Activated T-helper 1 cell treated with Interleukin-2 at 50 U/mL for 16 hours (primary cell): ENCODE measurements at regions not wholly inside any gene's neighbourhood (a gene's known extent, or its start where the extent isn't known, plus 50 kb on each side); places are given as distances from the start of the nearest gene placed in this dataset.

Experiments used
- DNase-seq: peaks from one replicate; pipeline ENCODE4 v3.0.0-alpha.2; 2020; ENCODE audit warnings: low read depth

DNA sequence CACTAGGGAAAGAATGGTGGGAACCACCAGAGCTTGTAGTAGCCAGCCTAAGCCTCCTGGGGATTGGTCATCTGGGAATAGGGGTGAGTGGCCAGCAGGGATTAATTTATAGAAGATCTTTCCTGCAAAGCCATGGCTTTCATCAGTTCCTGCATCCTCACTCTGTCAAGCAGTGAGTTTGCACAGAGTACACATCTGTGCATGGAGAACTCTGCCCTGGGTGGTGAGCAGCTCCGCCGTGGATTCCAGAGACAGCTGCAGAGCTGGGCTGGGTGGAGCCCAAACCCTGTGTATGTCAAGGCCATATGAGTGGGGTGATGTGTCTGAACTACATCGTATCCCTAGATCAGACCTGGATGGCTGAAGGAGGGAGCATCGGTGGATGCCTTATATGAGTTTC lies 182.2 kb downstream of the GLI2 start:
- no peak for DNase-seq

DNA sequence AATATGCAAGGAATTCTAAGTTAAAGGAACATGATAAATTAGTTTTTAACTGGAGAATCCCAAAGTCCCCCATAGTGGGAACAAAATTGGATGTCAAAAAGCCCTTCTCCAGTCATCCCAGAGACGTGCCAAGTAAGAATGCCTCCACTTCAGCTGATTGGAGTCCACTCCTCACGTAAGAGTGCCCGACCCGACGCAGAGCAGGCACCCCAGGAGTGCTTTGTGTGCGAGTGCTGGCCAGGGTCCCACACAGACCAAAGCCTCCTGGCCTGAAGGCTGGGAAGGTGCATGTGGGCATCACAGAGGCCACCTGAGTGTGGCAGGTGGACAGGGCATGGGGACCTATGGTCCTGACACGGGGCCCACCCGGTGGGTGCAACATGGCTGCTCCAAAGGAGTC lies 183.5 kb downstream of the GLI2 start:
- no peak for DNase-seq

DNA sequence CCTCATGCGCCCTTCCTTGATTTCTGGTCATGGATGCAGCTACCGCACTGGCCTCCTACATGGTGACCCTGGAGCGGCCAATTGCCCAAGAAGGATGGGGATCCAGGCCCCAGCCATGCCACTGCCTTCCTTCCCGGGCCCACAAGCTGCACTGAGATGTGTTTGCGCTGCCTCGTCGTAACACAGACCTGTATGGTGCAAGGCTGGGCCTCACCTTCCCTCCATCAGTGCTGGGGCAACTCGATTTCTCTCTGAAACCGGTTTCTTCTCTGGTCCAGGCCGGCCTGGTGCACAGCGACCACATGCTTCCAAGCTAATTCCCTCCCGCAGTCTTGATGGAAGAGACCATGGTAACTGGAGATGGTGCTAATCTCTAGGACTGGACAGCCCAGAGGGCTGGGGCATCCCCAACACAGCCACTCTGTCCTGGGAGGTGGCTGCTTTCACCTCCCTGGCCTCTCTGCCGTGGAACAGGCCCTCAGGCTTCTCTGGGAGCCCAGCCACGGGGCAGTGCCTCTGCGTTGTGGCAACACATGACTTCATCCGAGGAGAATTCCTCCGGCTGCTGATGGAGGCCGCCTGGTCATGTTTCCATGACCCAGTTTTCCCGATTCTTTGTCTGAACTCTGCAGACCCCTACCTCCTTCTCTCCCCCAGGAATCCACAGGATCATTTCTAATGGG lies 184.2 kb downstream of the GLI2 start:
- DNase-seq: no peak

DNA sequence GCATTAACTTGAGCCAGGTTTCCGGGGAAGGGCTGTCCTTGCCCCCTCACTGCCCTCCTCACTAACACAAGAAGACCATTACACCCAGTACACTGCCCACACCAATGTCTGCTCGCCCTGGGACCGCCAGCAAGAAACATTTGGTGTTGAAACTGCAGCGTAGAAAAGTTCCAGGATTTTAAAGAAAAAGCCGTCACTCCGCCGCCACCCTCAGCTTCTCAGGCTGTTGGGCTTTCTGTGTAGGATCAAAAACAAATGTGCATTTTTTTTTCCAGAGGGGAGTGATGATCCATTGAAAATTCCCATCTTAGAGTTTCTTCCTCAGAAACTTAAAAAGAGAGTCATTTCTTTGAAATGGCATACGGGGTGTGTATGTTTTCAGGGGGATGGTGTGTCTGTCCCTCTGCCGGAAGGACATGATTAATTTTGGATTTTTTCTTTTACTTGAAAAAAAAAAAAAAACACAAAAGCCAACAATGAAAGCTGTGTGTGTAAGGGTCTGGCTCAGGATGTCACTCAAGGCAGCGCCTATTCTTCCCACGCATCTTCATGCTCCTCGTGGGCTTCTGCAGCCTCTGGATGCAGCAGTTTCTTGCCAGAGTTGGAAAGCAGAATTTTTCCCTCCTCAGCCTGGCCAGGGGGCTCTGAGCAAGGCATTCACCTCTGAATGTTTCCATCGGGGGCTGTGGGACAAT lies 184.9 kb downstream of the GLI2 start:
- no peak for DNase-seq

DNA sequence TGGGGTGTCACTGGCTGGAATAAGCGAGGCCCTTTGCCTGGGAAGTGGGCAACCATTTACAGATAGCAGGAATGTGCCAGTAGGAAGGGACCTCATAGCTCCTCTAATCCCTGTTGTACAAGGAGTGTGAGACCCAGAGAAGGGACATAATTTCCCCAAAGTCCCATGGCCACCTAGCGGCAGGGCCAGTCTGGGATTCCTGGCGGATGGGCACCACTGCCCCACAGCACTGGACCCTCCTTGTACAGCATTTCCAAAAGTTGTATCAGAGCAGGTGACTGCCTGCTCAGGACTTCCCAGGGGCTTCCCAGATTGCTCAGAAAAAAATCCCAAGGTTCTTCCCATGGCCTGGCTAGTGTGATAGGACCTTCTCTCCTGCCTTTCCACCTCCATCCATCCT lies 185.8 kb downstream of the GLI2 start:
- no peak for DNase-seq

DNA sequence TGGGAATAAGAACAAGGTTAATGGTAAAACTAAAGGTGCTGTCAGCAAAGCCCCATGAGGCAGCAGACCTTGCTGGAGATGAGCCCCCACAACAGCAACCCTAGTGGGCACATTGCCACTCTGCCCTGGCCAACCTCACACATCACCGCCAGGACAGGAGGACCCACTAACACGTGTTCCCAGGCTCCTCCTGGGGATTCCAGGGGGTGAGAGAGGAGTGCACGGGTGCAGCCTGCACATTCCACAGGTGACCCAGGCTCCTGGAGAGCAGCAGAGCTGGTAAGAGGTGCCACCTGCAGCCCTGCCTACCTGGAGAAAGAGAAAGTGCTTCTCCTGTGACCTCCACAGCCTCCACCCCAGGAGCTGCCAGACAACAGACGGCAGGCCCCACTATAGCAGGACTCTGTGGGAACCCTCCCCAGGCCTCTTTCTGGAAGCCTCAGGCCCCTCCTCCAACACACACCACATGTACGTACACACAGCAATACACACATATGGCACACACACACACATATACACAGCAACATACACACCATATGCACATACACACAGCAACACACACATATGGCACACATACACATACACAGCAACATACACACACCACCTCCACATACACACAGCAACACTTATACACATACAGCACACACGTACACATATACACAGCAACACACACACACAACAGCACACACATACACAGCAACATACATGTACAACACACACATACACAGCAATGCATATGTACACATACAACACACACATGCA lies 187.1 kb downstream of the GLI2 start:
- DNase-seq: no peak

DNA sequence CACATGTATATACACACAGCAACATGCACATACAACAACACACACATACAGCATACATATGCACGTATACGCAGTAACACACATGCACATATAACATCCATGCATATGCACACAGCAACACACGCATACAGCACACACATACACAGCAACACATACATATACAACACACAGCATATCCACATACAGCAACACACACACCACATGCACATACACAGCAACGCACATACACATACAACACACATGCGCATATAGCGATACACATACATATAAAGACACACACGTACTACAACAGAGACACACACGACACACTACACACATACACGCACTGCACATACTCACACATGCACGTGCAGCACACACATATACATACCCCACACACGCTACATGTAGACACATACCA lies 187.8 kb downstream of the GLI2 start:
- no peak for DNase-seq

DNA sequence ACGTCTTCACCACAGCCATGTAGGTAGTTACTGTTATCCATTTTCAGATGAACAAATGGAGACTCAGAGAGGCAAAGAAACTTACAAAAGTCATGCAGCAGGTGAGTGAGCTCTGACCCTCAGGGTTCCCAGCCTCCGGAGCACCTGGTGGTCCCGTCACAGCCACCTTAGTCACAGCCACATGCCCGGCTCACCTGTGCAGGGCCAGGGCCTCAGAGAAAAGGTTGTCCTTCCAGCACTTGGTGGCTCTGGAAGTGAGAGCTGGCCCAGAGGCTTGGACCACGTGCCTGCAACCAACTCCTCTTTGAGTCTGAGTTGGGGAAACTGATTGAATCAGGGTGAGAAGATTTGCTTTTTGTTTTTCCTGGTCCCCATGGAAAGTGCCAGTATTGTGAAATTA lies 189.3 kb downstream of the GLI2 start:
- DNase-seq: no peak

DNA sequence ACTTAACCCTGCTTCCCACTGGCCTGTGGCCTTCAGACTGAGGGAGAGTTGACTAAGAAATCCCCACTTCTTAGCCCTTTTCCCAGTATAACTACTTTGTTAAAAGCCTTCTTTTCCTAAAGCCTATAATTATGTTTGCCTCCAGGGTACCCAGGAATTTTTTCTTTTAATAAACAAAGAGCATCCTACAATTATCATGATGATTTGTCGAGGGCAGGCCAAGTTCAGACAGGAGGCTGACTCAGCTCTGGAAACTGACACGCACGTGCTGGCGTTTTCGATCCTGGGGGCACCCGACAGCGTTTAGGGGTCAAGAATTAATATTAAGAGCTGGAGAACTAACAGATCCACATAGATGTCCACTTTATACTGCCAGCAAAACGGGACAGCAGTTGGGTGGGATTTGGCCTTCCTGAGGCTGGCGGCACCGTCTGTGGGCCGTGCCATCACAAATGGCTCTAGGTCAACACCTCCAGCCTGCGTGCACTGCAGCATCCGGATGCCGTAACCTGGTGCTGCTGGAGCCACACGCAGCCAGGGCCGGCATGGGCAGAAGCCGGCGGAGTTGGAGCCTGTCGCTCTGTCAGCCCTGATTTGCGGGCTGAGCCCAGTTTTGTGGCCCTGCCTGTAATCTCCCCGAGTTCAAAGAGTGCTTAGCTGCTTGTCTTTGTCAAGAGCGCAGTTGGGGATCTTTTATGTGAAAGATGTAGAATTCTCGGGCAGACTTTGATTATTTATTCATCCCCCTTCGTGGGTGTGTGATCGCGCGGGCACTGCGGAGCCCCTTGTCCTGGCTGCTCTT lies 191.0 kb downstream of the GLI2 start:
- no peak for DNase-seq

DNA sequence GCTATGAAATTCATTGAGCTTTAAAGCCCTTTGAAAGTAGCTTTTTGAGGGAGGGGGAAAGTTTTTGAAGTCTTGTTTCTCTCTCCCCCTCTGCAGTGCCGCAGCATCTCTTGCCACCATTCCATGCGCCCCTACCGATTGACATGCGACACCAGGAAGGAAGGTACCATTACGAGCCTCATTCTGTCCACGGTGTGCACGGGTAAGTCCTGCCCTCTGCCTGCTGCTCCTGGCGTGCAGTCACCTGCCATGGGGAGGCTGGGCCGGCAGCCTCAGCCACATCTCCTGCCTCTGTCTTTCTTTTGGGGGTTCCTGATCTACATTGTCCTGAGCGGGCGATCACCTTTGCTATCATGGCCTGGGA lies 191.6 kb downstream of the GLI2 start:
- no peak for DNase-seq

DNA sequence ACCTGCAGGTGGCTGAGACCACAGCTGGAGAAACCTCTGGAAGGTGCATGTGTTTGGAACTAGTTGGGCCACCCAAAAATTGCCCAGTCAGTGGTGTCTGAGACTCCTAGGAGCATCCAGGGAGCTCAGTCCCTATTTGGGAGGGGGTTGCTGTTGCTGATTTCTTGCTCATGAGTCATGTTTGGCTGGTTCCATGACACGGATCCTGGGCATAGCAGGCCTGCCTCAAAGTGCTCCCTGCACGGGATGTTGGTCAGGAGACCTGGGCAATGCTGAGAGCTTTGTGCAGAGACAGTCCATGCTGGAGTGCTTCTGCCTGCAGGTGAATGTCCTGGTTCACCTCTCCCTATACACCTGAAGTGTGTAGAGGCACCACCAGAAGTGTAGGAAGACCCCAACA lies 194.2 kb downstream of the GLI2 start:
- DNase-seq: no peak

DNA sequence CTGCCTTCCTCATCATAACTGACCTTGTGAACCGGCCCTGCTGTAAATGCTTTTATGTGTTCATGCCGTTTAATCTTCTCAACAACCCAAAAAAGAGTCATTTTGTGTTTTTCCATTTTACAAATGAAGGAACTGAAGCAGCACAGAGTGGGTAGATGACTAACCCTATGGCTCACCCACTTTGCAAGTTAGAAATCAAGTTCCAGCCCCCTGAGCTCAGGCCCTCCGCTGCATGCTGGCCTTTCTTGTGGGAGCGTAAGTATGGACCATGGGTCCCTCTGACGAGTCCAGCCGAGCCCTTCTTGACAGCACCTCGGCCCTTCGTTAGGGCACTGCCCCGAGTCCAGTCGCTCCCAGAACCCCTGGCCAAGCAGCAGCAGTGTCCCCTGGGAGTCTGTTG lies 194.6 kb downstream of the GLI2 start:
- DNase-seq: no peak

DNA sequence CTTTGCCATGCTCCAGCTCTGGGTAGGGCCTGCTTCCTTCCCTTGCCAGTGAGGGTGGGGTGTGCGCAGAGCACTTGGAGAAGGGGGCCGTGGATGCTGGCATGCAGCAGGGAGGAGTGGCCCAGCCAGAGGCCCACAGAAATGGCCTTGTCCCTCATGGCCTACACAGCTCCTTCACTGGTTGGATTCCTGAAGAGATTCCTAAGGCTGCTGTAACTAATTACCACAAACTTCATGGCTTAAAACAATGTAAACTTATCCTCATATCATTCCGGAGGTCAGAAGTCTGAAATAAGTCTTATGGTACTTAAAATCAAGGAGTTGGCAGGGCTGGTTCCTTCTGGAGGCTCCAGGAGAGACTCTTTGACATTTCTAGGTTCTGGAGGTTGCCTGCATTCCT lies 195.2 kb downstream of the GLI2 start:
- no peak for DNase-seq

DNA sequence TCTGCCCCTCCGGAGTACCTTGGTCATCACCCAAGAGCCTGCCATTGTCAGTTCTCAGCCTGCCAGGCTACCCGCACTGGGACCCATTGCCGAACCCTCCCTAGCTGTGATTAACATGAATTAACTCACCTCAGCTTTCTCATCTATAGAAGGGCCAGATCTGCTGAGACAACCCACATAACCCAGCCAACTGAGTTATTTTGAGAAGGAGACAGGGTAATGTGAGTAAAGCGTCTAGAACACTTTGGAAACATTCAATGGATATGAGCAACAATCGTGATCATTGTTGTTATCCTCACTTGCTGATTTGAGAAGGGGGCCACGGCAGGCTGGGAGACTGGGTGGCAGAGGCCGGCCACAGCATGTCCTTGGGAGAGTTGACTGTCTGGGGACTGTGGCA lies 196.8 kb downstream of the GLI2 start:
- DNase-seq: no peak

DNA sequence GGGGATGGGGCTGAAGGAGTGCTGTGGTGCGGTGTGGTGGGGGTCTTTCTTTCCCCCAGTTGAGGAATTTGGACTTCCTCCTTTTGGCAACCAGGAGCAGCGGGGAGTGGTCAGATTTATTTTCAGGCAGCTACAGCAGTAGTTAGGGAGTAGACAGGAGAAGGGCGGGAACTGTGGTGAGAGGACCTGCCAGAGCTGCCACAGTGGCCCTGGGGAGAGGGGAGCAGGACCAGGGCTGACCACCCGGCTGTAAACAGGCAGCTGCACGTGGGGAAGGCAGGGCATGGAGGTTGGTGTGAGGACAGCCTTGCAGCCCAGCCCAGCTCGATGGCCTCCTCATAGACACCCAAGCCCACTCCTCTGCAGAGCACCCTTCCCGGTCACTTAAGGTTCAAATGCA lies 197.2 kb downstream of the GLI2 start:
- no peak for DNase-seq

DNA sequence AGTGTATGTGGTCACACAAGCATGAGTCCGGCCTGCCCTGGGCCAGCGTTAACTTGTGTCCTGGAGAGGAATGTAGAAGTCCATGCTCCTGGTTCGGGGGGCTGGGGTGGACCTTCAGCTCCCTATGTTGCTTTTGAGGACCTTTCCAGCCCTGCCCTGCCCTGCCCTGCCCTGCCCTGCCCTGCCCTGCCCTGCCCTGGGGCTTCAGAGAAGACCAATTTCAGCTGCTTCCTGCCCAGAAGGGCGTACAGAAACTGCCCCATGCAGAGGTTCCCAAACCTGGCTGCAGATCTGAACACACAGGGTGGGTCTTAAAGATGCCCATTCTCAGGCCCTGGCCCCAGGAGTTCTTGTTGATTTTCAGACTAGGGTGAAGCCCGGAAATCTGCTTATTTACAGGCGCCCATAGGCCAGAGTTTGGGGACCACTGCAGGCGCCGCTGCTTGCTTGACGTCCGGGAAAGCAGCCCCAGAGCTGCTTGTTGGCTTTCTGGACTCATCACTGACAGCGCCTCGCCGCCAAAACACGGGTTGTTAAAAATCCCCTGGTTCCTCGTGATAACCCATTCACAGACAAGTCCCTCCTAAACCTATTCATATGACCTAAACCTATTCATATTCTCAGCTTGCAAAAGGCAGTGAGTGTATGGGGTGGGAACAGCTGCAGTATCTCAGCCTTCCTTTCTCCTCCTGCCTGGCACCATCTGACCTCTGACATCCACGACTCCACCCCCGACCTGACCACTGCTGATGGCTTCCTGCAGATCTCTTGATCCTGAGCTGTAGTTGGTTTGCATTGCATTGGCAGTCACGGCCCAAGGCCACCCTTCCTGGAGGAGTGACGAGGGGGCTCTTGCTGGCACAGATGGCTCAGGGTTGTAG lies 198.3 kb downstream of the GLI2 start:
- no peak for DNase-seq

DNA sequence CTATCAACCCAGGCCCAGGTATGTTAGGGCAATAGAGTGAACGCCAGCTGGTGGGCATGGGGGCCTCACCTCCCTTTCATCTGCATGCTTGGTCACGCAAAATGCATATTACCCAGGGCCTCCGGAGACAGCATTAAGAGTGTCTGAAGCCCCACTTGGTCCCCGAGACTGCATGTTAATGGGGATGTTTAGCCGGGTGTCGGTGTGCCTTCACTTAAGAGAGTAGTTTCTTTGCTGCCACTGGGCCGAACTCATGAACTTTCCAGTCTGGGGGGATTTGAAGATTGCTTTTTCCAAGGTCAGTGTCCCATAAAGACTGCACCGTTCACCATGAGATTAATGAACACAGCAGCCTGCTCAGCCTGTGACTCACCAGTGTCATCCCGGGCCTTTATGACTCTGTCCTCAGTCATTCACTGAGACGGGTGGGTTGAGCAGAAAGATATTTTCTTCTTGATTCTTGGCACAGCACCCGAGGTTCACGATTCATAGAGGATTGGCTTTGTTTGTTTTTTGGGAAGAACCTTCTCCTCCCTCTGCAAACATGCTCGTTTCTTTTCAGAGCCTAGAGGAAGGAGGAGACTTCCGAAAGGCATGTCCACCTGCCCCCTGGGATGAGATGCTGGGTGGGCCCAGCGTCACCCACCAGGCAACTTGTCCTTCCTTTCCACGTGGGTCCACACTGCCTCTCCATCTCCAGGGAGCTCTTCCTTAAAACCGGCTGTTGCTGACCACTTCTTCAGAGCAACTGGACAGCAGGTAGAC lies 199.1 kb downstream of the GLI2 start:
- DNase-seq: no peak

DNA sequence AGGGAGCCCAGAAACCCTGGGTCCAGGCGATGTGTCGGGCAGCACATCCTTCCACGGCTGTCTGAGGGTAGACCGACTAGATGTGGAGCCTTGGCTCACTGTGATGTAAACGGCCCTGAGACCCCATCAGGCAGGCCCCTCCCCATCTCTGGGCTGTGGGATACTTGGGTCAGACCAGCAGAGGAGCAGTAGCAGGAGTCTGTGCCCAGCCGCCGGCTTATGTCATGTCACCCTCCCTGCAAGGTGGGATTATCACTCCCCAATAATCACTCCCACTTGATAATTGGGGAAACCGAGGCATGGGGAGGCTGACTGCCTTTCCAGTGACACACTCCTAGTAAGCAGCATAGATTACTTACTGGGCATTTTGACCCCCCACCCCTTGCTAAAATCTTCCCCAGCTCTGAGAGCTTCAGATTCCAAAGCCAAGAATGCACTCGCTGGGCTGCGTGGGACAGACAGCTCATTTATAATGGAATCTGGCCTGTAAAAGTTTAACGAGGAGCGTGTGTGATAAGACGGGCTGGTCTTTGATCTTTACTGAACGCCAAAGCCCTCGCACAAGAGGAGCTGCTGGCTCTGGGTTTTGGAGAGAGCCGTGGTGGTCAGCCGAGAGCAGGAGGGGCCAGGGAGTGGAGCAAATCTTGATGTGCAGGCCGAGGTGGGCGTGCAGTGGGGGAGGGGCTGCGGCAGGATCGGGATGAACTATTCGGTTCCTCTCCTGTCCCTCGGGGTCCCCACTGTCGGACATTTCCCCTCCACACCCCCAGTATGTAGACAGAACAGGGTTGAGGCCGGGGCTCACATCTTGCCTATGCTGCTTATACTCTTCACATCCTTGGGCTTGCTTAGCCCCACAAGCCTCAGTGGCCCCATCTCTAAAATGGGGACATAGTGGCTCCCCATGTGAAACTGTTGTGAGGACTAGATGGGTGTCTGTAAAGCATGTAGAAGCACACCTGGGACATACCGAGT lies 200.0 kb downstream of the GLI2 start:
- no peak for DNase-seq

DNA sequence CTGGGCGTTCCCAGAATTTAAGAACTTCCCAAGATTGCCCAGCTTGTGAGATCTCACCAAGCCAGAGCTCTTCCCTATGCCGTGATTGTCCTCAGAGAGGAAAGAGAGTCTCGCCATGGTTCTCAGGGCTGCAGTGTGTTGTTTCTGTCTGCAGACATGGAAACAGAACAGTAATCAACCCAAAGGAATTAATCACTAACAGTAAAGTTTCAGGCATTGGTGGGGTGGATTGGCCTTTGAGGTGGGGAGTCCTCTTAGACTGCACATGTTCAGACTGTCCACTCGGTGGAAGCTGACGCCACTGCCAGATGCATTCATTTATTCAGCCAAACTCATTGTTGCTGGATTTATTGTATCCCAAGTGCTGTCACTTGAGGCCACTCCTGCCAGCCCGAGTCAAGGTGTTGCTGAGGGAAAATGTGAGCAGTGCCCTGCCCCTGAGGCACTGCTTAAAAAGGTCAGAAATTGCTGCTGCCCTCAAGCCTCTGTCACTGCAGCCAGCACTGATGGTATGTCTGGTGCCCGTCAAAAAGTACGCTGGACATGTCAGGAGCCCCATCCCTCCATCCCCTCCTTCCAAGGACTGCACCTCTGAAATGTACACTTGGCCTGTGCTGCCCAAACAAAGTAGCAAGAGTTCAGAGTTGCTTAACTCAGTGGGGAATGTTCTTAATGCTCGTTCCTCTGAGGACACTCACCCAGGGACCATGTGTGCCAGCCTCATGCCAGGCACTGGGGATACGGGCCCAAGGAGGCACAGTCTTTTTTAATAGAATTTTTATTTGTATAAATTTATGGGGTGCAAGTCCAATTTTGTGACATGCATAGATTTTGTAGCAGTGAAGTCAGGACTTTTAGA lies 201.0 kb downstream of the GLI2 start:
- DNase-seq: no peak
